Neural cell (in vitro differentiated cells): ENCODE measurements at regions not wholly inside any gene's neighbourhood (a gene's known extent, or its start where the extent isn't known, plus 50 kb on each side); places are given as distances from the start of the nearest gene placed in this dataset.

Experiments used
- CTCF ChIP-seq: fragments of 450-650 bp; IDR thresholded peaks from 2 replicates; pipeline ENCODE4 v1.5.1; 2014; ENCODE audit warnings: antibody characterized with exemption, mild to moderate bottlenecking, moderate library complexity; ENCODE audit not compliant: poor library complexity, severe bottlenecking
- EZH2 ChIP-seq: fragments of 200-600, 300-800 bp; shearing (Covaris generic), sonication (generic); IDR thresholded peaks from 2 replicates; pipeline ENCODE4 v1.6.1; 2014; ENCODE audit warnings: antibody characterized with exemption, low read length, borderline replicate concordance, mild to moderate bottlenecking; ENCODE audit not compliant: insufficient read depth, poor library complexity, severe bottlenecking
- MXI1 ChIP-seq: fragments of 450-650 bp; conservative IDR thresholded peaks from 2 replicates; pipeline ENCODE4 v1.6.1; 2014; ENCODE audit warnings: antibody characterized with exemption, mild to moderate bottlenecking; ENCODE audit not compliant: poor library complexity, severe bottlenecking
- REST ChIP-seq: IDR thresholded peaks from 2 replicates; pipeline ENCODE4 v1.6.1; 2012; ENCODE audit warnings: borderline replicate concordance
- TAF1 ChIP-seq: IDR thresholded peaks from 2 replicates; pipeline ENCODE4 v1.6.1; 2012; ENCODE audit warnings: low read depth

- TF ChIP-seq CTCF (no peak), EZH2 (no peak), REST (no peak), TAF1 (no peak), MXI1 (no peak)
These were observed 218.2 kb upstream of the ADAMTSL1 start for GRCh38 chr9:18255747-18256146.
